Duodenal mucosa (tissue), 2 donors: ENCODE measurements at regions not wholly inside any gene's neighbourhood (a gene's known extent, or its start where the extent isn't known, plus 50 kb on each side); places are given as distances from the start of the nearest gene placed in this dataset.

Experiments used
- H3K27ac ChIP-seq: one replicate; pipeline ENCODE4 v1.7.0; 2013; ENCODE audit warnings: low read depth, low read length
- H3K27me3 ChIP-seq, 2 donors: one replicate each; pipeline ENCODE4 v1.7.0; 2013; ENCODE audit warnings: low read length in 2 of 2, control low read depth in 1 of 2; ENCODE audit not compliant: insufficient read depth in 2 of 2, control insufficient read depth in 1 of 2
- H3K36me3 ChIP-seq, 2 donors: one replicate each; pipeline ENCODE4 v1.7.0; 2013; ENCODE audit warnings: low read length in 2 of 2, control low read depth in 1 of 2; ENCODE audit not compliant: insufficient read depth in 2 of 2, control insufficient read depth in 1 of 2
- H3K4me1 ChIP-seq, 2 donors: one replicate each; pipeline ENCODE4 v1.7.0; 2013; ENCODE audit warnings: low read length in 2 of 2, control low read depth in 1 of 2; ENCODE audit not compliant: insufficient read depth in 2 of 2, control insufficient read depth in 1 of 2
- H3K4me3 ChIP-seq, 2 donors: one replicate each; pipeline ENCODE4 v1.7.0; 2013; ENCODE audit warnings: low read length in 2 of 2, low read depth in 1 of 2
- H3K9ac ChIP-seq, 2 donors: one replicate each; pipeline ENCODE4 v1.7.0; 2013; ENCODE audit warnings: low read length in 2 of 2, low read depth in 1 of 2
- H3K9me3 ChIP-seq, 2 donors: one replicate each; pipeline ENCODE4 v1.7.0; 2013; ENCODE audit warnings: low read length in 2 of 2, control low read depth in 1 of 2; ENCODE audit not compliant: control insufficient read depth in 1 of 2

DNA sequence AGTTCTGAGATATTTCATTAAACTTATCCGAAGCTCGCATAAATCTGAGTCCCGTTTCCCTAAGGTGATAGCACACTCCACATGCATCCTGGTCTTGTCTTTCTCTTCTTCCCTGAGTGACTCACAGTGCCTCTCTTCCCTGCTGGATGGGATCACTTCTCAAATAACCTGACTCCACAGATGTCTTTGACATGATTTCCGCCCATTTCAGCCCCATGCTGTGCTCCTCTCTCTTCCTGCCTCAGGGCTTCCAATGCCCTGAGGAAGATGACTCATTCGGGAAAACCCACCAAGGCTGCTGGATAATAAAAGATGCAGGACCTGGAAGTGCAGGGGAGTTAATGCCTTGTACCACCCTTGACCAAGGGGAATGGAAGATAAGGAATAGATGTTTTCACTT, 441.7 kb upstream of the SOX11 start:
- no peaks in the 10 kb centered on the region for H3K27me3 ChIP-seq
- H3K27ac ChIP-seq: no peak overlapping the region
- H3K4me1 ChIP-seq: no peaks in the 10 kb centered on the region
- no peak overlapping the region for H3K4me3 ChIP-seq
- H3K9ac ChIP-seq: no peak overlapping the region
- no peaks in the 10 kb centered on the region for H3K36me3 ChIP-seq
- H3K9me3 ChIP-seq: peaks cover 0 to 6% of the 10 kb centered on the region in 2 donors

DNA sequence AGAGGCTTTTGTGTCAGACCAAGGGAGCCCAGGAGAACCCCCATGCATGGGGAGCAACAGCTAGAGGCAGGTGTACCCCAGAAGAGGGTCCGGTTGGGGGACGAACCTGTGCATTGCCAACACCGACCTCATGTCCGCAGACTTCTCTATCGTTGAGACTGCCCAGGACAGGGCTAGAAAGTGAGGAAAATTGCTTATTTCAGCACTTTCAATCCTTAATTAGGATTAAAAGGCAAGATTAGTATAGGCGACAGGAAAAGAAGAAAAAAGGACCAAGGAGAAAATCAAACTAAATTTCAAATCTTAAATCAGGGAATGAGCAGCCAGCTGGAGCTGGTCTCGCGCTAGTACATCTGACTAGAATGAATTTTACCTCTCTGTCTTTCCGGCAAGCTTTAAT, 438.9 kb upstream of the SOX11 start:
- peaks cover 0 to 6% of the 10 kb centered on the region in 2 donors for H3K9me3 ChIP-seq
- no peaks in the 10 kb centered on the region for H3K27me3 ChIP-seq
- H3K9ac ChIP-seq: no peak overlapping the region
- no peak overlapping the region for H3K27ac ChIP-seq
- no peak overlapping the region for H3K4me3 ChIP-seq
- H3K4me1 ChIP-seq: no peaks in the 10 kb centered on the region
- no peaks in the 10 kb centered on the region for H3K36me3 ChIP-seq

DNA sequence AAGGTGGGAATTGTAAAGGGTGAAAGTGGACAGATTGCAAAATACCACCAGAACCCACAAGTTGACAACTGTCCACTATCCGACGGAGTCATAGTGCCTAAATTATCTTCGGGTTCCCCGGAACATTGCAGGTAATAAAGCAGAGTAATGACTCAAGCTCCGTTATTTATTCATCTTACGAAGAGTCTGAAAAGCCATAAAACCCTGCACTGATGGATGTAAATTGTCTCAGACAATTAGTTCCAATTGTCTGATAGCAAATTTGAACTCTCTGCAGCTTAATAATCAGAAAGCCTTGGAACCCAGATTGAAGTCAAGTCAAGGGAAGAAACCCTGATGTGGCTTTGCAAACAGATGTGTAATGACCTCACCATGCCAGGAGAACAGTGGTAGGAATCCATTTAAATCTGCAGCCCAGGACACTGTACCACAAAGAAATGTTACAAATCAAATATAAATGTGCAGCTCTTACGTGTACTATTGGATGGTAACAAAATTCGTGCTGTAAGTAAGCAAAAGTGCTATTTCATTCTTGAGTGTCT, 437.3 kb upstream of the SOX11 start:
- no peak overlapping the region for H3K27ac ChIP-seq
- no peak overlapping the region for H3K9ac ChIP-seq
- no peaks in the 10 kb centered on the region for H3K36me3 ChIP-seq
- no peaks in the 10 kb centered on the region for H3K4me1 ChIP-seq
- peaks cover 0 to 8% of the 10 kb centered on the region in 2 donors for H3K9me3 ChIP-seq
- no peak overlapping the region for H3K4me3 ChIP-seq
- no peaks in the 10 kb centered on the region for H3K27me3 ChIP-seq

DNA sequence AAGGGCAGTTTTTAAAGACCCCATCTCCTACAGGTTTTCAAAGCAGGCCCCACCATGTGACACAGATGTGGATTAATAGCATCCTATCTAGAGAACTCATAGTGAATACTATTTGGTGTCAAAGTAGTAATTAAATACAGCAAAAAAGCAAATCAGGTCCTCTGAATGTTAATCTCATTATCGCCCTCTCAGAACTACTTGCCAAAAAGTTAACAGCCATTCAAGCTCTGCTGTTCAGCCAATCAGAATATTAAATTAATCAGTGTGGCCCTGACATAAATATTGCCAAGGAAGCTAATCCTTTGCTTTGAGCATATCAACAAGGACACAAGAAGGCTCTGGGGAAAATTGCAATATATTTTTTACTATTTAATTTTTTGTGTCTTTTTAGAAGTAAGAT, 428.9 kb upstream of the SOX11 start:
- H3K36me3 ChIP-seq: no peaks in the 10 kb centered on the region
- H3K27me3 ChIP-seq: no peaks in the 10 kb centered on the region
- peaks cover 2 to 5% of the 10 kb centered on the region in 2 donors for H3K9me3 ChIP-seq
- H3K4me3 ChIP-seq: no peak overlapping the region
- no peaks in the 10 kb centered on the region for H3K4me1 ChIP-seq
- H3K9ac ChIP-seq: no peak overlapping the region
- H3K27ac ChIP-seq: no peak overlapping the region

DNA sequence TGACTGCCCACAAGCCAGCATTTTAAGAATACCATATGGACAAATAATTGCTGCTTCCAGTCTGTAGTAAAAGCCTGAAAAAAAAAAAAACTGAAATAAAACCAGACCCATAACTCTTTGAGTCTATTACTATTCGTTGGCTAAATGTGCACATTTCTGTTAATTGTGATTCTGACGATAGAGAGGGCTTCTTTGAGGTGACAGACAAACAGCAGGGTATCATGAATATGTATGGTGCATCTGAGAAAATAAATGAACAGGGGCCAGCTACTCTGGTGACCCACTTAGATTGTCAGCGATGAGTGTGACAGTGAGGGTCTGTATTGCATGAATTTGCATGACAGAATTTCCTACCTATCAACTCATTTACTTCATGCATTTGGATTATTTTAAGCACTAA, 427.8 kb upstream of the SOX11 start:
- Histone ChIP-seq H3K9ac (no peak overlapping the region), H3K4me1 (no peaks in the 10 kb centered on the region), H3K27ac (no peak overlapping the region), H3K36me3 (no peaks in the 10 kb centered on the region), H3K9me3 (peaks cover under 1 to 5% of the 10 kb centered on the region in 2 donors), H3K4me3 (no peak overlapping the region), H3K27me3 (no peaks in the 10 kb centered on the region)

DNA sequence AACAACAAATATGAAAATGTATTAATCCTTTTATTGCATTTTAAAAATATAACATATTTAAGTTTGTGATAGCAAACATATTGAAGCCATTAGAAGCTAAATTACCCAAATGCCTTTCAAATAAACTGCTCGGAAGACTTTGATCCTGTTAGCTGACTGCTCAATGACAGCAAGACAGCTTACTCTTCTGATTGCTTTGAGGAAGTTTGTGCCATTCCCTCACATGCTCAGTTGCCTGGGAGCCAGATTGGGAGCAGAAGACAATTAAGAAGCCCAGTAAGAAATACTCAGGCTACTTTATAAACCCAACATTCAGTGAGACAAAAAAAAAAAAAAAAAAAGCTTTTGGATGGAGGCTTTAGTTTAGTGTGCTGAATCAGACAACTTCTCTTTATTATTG, 407.1 kb upstream of the SOX11 start:
- H3K4me3 ChIP-seq: no peak overlapping the region
- peaks cover 4 to 8% of the 10 kb centered on the region in 2 donors for H3K9me3 ChIP-seq
- no peak overlapping the region for H3K27ac ChIP-seq
- no peaks in the 10 kb centered on the region for H3K36me3 ChIP-seq
- H3K4me1 ChIP-seq: no peaks in the 10 kb centered on the region
- no peaks in the 10 kb centered on the region for H3K27me3 ChIP-seq
- H3K9ac ChIP-seq: no peak overlapping the region

DNA sequence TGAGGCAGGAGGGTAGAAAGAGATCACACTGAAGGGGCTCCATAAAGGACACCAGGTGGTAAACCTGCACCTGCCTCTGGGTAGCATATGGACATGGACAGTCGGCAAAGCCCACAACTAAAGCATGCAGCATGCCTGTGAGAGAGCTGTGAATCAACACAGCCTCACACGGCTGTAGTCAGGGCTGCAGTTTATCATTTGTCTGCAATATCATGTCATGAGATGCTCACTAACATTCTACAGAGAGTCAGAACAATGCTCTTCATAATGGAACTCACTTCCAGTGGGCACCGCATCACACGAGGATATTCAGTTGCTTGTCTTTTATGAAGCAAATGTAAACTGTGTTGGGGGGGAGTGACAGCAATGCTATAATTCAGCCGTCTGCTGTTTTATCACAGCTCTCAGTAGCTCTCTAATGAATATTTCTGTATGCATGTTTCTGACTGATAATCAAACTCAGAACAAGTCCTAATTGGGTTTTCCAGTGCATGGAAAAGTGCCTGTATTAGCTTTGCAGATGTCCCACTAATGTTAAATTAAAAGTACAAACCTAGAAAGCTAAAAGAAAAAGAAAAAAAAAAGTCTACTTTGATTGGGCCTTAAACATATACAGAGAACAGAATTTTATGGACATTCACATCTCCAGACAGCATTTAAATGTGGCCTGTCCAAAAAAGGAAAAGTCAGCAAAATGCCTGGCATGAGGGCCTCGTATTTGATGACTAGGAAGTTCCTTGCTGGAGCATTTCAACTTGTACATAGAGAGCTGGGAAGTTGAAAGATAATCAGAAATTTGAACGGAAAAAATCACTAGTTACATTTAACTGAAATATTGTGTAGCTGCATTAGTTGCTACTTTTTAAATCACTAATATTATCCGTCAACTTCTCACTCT, 406.1 kb upstream of the SOX11 start:
- no peak overlapping the region for H3K9ac ChIP-seq
- H3K9me3 ChIP-seq: peaks cover 4 to 8% of the 10 kb centered on the region in 2 donors

DNA sequence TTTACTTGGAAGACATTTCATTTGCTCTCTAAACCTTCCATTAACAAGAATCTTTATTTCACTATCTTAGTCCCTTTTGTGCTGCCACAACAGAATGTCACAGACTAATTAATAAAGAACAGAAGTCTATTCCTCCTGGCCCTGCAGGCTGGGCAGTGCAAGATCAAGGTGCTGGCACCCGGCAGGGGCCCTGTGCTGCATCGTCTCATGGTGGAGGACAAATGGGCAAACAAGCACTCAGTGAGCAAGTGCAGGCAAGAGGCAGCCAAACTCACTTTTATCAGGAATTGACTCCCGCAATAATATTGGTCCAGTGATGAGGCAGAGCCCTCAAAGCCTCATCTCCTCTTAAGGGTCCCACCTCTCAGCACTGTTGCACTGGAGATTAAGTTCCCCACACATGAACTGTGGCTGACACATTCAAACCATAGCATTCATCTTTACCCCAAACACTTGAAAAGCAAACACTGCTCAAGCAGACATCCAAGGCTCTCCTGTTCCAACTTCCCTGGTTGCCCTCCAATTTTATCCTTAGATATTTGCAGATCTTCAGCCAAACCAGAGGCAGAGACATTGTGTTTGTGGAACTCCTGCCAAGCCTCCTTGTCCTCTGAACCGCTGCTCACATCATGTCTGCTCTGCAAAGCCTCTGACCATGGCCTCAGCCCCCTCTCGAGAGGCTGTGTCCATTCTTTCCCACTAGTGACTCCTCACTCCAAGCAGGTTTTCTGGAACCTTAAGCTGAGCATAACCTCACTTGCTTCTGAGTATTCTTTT, 404.4 kb upstream of the SOX11 start:
- no peak overlapping the region for H3K9ac ChIP-seq
- no peak overlapping the region for H3K4me3 ChIP-seq
- H3K4me1 ChIP-seq: no peaks in the 10 kb centered on the region
- H3K9me3 ChIP-seq: peaks cover 4 to 11% of the 10 kb centered on the region in 2 donors
- no peaks in the 10 kb centered on the region for H3K36me3 ChIP-seq
- H3K27me3 ChIP-seq: no peaks in the 10 kb centered on the region
- no peak overlapping the region for H3K27ac ChIP-seq

More for the DNA sequence above, 406.1 kb upstream of the SOX11 start:
- no peaks in the 10 kb centered on the region for H3K4me1 ChIP-seq
- no peak overlapping the region for H3K27ac ChIP-seq
- no peaks in the 10 kb centered on the region for H3K36me3 ChIP-seq
- no peak overlapping the region for H3K4me3 ChIP-seq
- no peaks in the 10 kb centered on the region for H3K27me3 ChIP-seq

DNA sequence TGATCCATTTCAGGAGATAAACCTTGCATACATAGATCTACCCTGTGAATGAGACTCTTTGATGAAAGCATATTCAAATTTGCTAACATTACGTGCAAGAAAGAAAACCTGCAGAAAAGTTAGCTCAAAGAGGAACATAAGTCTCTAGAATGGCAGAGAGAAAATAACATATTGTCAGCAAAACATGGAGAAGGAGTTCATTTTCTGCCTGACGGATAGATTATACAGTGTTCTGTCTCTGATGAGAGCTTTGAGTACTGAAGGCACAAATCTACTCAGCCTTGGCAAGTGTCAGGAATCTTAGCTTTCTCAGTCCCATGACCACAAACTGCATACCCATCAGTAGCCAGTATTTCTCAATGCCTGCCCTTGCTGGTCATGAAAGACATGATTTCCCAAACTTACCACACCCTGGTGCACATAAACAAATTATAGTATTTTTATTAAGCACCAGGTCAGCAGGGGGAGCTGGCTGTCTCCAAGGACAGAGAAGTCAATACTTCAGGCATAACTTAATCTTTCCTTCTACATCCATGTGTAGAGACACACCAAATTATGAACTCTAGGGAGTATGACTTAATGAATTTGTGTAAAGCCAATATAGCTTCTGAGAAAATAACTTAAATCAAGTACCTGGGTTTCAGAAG, 401.2 kb upstream of the SOX11 start:
- H3K27me3 ChIP-seq: no peaks in the 10 kb centered on the region
- H3K9me3 ChIP-seq: peaks cover 4 to 14% of the 10 kb centered on the region in 2 donors
- no peaks in the 10 kb centered on the region for H3K4me1 ChIP-seq
- no peak overlapping the region for H3K9ac ChIP-seq
- H3K4me3 ChIP-seq: no peak overlapping the region
- no peak overlapping the region for H3K27ac ChIP-seq
- no peaks in the 10 kb centered on the region for H3K36me3 ChIP-seq

DNA sequence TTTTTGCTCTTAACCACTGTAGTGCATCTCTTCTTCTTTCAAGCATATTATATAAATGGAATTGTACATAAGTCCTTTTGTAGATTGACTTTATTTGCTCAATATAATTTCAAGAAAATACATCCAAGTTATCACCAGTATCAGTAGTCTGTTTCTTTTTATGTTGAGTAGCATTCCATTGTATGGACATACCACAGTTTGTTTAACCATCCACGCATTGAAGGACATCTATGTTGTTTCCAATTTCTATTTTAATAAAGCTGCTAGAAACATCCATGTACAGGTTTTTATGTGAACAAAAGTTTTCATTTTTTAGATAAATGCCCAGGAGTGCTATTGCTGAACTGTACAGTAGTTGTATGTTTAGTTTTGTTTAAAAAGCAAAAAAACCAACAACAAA, 387.5 kb upstream of the SOX11 start:
- no peaks in the 10 kb centered on the region for H3K36me3 ChIP-seq

More for the DNA sequence above, 387.5 kb upstream of the SOX11 start:
- no peaks in the 10 kb centered on the region for H3K4me1 ChIP-seq
- peaks cover 0 to 4% of the 10 kb centered on the region in 2 donors for H3K9me3 ChIP-seq
- no peak overlapping the region for H3K9ac ChIP-seq
- no peak overlapping the region for H3K4me3 ChIP-seq
- no peaks in the 10 kb centered on the region for H3K27me3 ChIP-seq
- H3K27ac ChIP-seq: no peak overlapping the region
